HepG2 (cell line): ENCODE measurements at regions not wholly inside any gene's neighbourhood (a gene's known extent, or its start where the extent isn't known, plus 50 kb on each side); places are given as distances from the start of the nearest gene placed in this dataset.

Experiments used
- CEBPB ChIP-seq: IDR thresholded peaks from 2 replicates; pipeline ENCODE4 v1.6.1; 2011; ENCODE audit warnings: low read depth, low read length, improper control_type of control experiment, borderline replicate concordance
- ZNF263 ChIP-seq: sonication (generic); formaldehyde crosslinking; IDR thresholded peaks from 2 replicates; pipeline ENCODE4 v1.4.0; 2020; ENCODE audit warnings: missing genetic modification reagents

DNA sequence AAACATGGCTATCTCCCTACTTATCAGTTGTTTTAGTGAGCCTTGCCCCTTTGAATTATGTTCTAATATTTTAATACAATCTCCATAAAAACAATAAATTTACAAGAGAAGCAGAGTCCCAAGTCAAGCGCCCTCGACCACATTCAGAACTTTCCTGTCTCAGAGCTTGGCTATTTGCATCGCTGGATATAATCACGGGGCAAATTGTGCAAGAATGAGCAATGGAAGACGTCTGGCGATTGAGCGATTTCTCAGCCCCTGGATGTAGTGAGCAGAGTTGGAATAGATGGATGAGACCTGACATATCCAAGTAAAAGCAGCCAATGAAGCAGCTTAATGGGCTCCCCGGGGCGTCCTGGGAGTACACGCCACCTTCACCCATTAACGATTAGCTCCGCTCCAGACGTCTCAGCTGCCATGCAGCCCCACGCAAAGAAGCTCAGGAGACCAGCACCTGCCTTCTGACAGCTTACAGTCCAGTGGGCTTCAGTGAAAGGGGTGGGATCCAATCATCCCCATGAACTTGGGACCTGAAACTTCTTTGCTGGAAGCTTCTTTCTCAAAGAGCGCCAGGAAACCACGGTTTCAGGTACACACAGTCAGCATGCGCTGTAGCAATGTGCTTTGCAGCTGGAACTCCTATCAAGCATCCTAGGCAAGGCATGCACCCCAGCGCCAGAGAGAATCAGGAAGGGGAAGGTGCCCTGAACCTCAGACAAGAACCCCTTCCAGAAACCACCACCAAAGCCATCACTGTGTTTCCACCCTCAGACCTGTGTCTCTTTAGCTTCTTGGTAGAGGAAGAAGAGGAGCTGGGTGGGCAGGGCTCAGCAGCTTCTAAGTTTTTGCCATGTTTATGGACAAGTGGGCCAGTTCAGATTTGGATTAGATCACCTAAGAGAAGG is 92.0 kb upstream of the IRX4 start:
- TF ChIP-seq ZNF263 (CRISPR knock-in tag) (no peak), CEBPB (no peak)
